ENCODE measurements at regions not wholly inside any gene's neighbourhood (a gene's known extent, or its start where the extent isn't known, plus 50 kb on each side); places are given as distances from the start of the nearest gene placed in this dataset.
A peak's percentile ranks its signal among the peaks of the same experiment; 100 is the strongest.

DNA sequence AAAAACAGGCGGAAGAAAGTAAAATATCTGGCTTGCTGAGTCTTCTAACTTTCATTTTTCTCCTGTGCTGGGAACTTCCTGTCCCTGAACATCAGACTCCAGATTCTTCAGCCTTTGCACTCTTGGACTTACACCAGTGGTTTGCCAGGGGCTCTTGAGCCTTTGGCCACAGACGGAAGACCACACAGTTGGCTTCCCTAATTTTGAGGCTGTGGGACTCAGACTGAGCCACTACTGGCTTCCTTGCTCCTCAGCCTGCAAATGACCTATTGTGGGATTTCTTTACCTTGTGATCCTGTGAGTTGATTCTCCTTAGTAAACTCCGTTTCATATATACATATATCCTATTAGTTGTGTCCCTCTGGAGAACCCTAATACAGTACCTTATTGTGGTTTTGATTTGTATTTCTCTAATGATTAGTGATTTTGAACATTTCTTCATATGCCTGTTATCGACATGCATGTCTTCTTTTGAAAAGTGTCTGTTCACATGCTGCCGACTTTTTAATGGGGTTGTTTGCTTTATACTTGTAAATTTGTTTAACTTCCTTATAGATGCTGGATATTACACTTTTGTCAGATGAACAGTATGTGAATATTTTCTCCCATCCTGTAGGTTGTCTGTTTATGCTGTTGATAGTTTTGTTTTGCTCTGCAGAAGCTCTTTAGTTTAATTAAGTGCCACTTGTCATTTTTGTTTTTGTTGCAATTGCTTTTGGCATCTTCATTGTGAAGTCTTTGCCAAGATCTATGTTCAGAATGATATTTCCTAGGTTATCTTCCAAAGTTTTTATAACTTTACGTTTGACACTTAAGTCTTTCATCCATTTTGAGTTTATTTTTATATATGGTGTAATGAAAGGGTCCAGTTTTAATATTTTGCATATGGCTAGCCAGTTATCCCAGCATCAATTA, 348.8 kb upstream of the SETBP1 start:
- no peak overlapping the region for H3K27ac ChIP-seq (ENCODE audit: insufficient read depth, low read length)
- no peaks in the 10 kb centered on the region for H3K9me3 ChIP-seq (ENCODE audit: control insufficient read depth, insufficient read depth, low read depth, low read length)
- no peaks in the 10 kb centered on the region for H4K20me1 ChIP-seq (ENCODE audit: control insufficient read depth, extremely low read depth, insufficient read depth, low read length)
- no peak overlapping the region for H3K4me2 ChIP-seq (ENCODE audit: extremely low read depth, insufficient read depth, low read length)
- H3K4me1 ChIP-seq (ENCODE audit: control insufficient read depth, extremely low read depth, insufficient read depth, low read length) = no peaks in the 10 kb centered on the region
- DNase-seq (ENCODE audit: low read depth in 2 of 2) = no peak
- peak overlapping the region; percentile 41 for H2AFZ ChIP-seq (ENCODE audit: low read length)
- no peak overlapping the region for H3K4me3 ChIP-seq (replicated peaks in 1 of 4; ENCODE audit: control extremely low read depth in 1 of 4, insufficient read depth in 1 of 4, low read depth in 3 of 4, low read length in 4 of 4)
- no peak overlapping the region for H3K9ac ChIP-seq (ENCODE audit: insufficient read depth, low read length)
- H3K79me2 ChIP-seq (ENCODE audit: control insufficient read depth, insufficient read depth, low read length) = no peaks in the 10 kb centered on the region
- H3K27me3 ChIP-seq (ENCODE audit: control insufficient read depth, insufficient read depth, low read length) = no peaks in the 10 kb centered on the region
- H3K36me3 ChIP-seq (ENCODE audit: control insufficient read depth, insufficient read depth, low read length) = no peaks in the 10 kb centered on the region
- TF ChIP-seq, protein P1, sequence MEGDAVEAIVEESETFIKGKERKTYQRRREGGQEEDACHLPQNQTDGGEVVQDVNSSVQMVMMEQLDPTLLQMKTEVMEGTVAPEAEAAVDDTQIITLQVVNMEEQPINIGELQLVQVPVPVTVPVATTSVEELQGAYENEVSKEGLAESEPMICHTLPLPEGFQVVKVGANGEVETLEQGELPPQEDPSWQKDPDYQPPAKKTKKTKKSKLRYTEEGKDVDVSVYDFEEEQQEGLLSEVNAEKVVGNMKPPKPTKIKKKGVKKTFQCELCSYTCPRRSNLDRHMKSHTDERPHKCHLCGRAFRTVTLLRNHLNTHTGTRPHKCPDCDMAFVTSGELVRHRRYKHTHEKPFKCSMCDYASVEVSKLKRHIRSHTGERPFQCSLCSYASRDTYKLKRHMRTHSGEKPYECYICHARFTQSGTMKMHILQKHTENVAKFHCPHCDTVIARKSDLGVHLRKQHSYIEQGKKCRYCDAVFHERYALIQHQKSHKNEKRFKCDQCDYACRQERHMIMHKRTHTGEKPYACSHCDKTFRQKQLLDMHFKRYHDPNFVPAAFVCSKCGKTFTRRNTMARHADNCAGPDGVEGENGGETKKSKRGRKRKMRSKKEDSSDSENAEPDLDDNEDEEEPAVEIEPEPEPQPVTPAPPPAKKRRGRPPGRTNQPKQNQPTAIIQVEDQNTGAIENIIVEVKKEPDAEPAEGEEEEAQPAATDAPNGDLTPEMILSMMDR (conservative IDR thresholded peaks at IDR 0.05 in 1 of 2, IDR thresholded peaks at IDR 0.05 in 1 of 2; ENCODE audit: low read depth in 1 of 2, low read length in 2 of 2) = no peak
- TF ChIP-seq EZH2 (IDR thresholded peaks at IDR 0.05; ENCODE audit: low read length, missing control alignments) = no peak

DNA sequence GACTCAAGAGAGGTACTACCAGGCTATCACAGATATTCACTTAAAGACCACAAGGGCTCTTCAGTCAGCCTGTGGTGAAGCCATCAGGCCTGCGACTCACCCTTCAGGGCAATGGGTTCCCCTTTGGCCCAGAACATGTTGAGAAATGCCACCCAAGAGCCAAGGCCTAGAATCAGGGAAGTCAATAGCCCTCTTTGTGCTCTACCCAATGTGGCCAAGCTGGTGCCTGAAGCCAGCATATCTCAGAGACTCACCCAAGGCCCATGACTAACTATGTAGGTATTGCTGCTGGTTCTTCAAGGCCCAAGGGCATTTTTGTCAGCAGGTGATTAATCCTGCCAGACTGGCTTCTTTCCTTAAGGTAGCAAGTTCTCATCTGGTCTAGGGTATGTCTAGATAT, 338.9 kb upstream of the SETBP1 start:
- H3K4me2 ChIP-seq (ENCODE audit: extremely low read depth, insufficient read depth, low read length) = no peak overlapping the region
- peak in 1 of 2 donors; percentile 18 for DNase-seq (ENCODE audit: low read depth in 2 of 2)
- H4K20me1 ChIP-seq (ENCODE audit: control insufficient read depth, extremely low read depth, insufficient read depth, low read length) = no peaks in the 10 kb centered on the region
- H3K27me3 ChIP-seq (ENCODE audit: control insufficient read depth, insufficient read depth, low read length) = no peaks in the 10 kb centered on the region
- no peak overlapping the region for H2AFZ ChIP-seq (ENCODE audit: low read length)
- TF ChIP-seq, protein P1 (conservative IDR thresholded peaks at IDR 0.05 in 1 of 2, IDR thresholded peaks at IDR 0.05 in 1 of 2; ENCODE audit: low read depth in 1 of 2, low read length in 2 of 2) = no peak
- TF ChIP-seq EZH2 (IDR thresholded peaks at IDR 0.05; ENCODE audit: low read length, missing control alignments) = no peak
- H3K9me3 ChIP-seq (ENCODE audit: control insufficient read depth, insufficient read depth, low read depth, low read length) = no peaks in the 10 kb centered on the region
- no peak overlapping the region for H3K4me3 ChIP-seq (replicated peaks in 1 of 4; ENCODE audit: control extremely low read depth in 1 of 4, insufficient read depth in 1 of 4, low read depth in 3 of 4, low read length in 4 of 4)
- no peaks in the 10 kb centered on the region for H3K4me1 ChIP-seq (ENCODE audit: control insufficient read depth, extremely low read depth, insufficient read depth, low read length)
- H3K79me2 ChIP-seq (ENCODE audit: control insufficient read depth, insufficient read depth, low read length) = no peaks in the 10 kb centered on the region
- H3K27ac ChIP-seq (ENCODE audit: insufficient read depth, low read length) = no peak overlapping the region
- H3K9ac ChIP-seq (ENCODE audit: insufficient read depth, low read length) = no peak overlapping the region
- no peaks in the 10 kb centered on the region for H3K36me3 ChIP-seq (ENCODE audit: control insufficient read depth, insufficient read depth, low read length)

DNA sequence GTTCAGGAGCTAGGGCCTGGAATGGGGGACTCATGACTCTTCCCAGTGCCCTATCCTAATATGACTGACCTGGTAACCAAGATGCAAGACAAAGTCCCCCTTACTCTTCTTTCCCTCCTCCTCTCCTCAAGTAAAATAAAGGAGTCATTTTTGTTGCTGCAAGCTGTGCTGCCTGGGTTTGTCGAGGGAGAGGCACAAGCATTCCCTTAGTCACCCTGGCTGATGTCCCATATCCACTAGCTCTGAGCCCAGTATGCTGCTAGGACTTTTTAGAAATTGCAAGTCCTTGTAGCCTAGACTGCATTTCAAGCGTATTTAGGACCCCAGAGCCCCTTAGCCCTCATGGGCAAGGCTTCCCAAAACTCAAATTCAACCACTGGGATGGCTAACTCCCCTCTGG, 338.5 kb upstream of the SETBP1 start:
- no peak for TF ChIP-seq EZH2 (IDR thresholded peaks at IDR 0.05; ENCODE audit: low read length, missing control alignments)
- TF ChIP-seq, protein P1 (conservative IDR thresholded peaks at IDR 0.05 in 1 of 2, IDR thresholded peaks at IDR 0.05 in 1 of 2; ENCODE audit: low read depth in 1 of 2, low read length in 2 of 2) = no peak
- Histone ChIP-seq H3K36me3 (ENCODE audit: control insufficient read depth, insufficient read depth, low read length) (no peaks in the 10 kb centered on the region), H2AFZ (ENCODE audit: low read length) (no peak overlapping the region), H3K9ac (ENCODE audit: insufficient read depth, low read length) (no peak overlapping the region), H3K4me2 (ENCODE audit: extremely low read depth, insufficient read depth, low read length) (no peak overlapping the region), H3K4me3 (replicated peaks in 1 of 4; ENCODE audit: control extremely low read depth in 1 of 4, insufficient read depth in 1 of 4, low read depth in 3 of 4, low read length in 4 of 4) (no peak overlapping the region), H3K79me2 (ENCODE audit: control insufficient read depth, insufficient read depth, low read length) (no peaks in the 10 kb centered on the region), H3K9me3 (ENCODE audit: control insufficient read depth, insufficient read depth, low read depth, low read length) (no peaks in the 10 kb centered on the region), H3K4me1 (ENCODE audit: control insufficient read depth, extremely low read depth, insufficient read depth, low read length) (no peaks in the 10 kb centered on the region), H3K27me3 (ENCODE audit: control insufficient read depth, insufficient read depth, low read length) (no peaks in the 10 kb centered on the region), H4K20me1 (ENCODE audit: control insufficient read depth, extremely low read depth, insufficient read depth, low read length) (no peaks in the 10 kb centered on the region), H3K27ac (ENCODE audit: insufficient read depth, low read length) (no peak overlapping the region)
- DNase-seq (ENCODE audit: low read depth in 2 of 2) = peak in 1 of 2 donors; percentile 28
